ENCODE measurements at regions not wholly inside any gene's neighbourhood (a gene's known extent, or its start where the extent isn't known, plus 50 kb on each side); places are given as distances from the start of the nearest gene placed in this dataset.

GRCh38 chr6:6910734-6911295 lies 196.9 kb upstream of the RREB1 start:
- no peak for TF ChIP-seq CTCF (IDR thresholded peaks at IDR 0.05; ENCODE audit: low read depth, low read length, missing input control)
- no peak for TF ChIP-seq ATF3 (IDR thresholded peaks at IDR 0.05)
- no peak for TF ChIP-seq JUND (IDR thresholded peaks at IDR 0.05)
- no peak for TF ChIP-seq MAX (IDR thresholded peaks at IDR 0.05)
- no peak for TF ChIP-seq REST (IDR thresholded peaks at IDR 0.05)
- TF ChIP-seq RAD21 (IDR thresholded peaks at IDR 0.05): no peak
- no peak for TF ChIP-seq FOXA2 (IDR thresholded peaks at IDR 0.05)
- no peak for TF ChIP-seq GABPA (IDR thresholded peaks at IDR 0.05 in 1 of 2, conservative IDR thresholded peaks at IDR 0.05 in 1 of 2)
- TF ChIP-seq TAF1 (conservative IDR thresholded peaks at IDR 0.05): no peak
- no peak for TF ChIP-seq RXRA (IDR thresholded peaks at IDR 0.05)
- TF ChIP-seq SP1 (IDR thresholded peaks at IDR 0.05): no peak
- TF ChIP-seq YY1 (IDR thresholded peaks at IDR 0.05): no peak
- no peak for TF ChIP-seq EGR1 (IDR thresholded peaks at IDR 0.05; ENCODE audit: low read depth in 2 of 2)
- TF ChIP-seq ZBTB33 (IDR thresholded peaks at IDR 0.05): no peak

Data from liver (tissue), 3 donors.